ENCODE measurements at regions not wholly inside any gene's neighbourhood (a gene's known extent, or its start where the extent isn't known, plus 50 kb on each side); places are given as distances from the start of the nearest gene placed in this dataset.

GRCh38 chr12:78697817-78698415 lies 166.7 kb upstream of the SYT1 start:
- Histone ChIP-seq H3K36me3 (no peaks in the 10 kb centered on the region), H3K4me1 (no peaks in the 10 kb centered on the region), H3K27me3 (ENCODE audit: low read depth) (no peaks in the 10 kb centered on the region), H3K9me3 (replicated peaks) (peaks cover 13% of the 10 kb centered on the region), H3K4me3 (no peak overlapping the region), H3K27ac (replicated peaks) (no peak overlapping the region)
- TF ChIP-seq, protein P1, sequence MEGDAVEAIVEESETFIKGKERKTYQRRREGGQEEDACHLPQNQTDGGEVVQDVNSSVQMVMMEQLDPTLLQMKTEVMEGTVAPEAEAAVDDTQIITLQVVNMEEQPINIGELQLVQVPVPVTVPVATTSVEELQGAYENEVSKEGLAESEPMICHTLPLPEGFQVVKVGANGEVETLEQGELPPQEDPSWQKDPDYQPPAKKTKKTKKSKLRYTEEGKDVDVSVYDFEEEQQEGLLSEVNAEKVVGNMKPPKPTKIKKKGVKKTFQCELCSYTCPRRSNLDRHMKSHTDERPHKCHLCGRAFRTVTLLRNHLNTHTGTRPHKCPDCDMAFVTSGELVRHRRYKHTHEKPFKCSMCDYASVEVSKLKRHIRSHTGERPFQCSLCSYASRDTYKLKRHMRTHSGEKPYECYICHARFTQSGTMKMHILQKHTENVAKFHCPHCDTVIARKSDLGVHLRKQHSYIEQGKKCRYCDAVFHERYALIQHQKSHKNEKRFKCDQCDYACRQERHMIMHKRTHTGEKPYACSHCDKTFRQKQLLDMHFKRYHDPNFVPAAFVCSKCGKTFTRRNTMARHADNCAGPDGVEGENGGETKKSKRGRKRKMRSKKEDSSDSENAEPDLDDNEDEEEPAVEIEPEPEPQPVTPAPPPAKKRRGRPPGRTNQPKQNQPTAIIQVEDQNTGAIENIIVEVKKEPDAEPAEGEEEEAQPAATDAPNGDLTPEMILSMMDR (IDR thresholded peaks at IDR 0.05; ENCODE audit: borderline replicate concordance) = no peak
- intact Hi-C loops (cut with micrococcal nuclease) = no loop called here
- no peak for DNase-seq

GRCh38 chr12:78698747-78699146 lies 165.8 kb upstream of the SYT1 start:
- intact Hi-C loops (cut with micrococcal nuclease) = no loop called here
- no peak overlapping the region for H3K27ac ChIP-seq (replicated peaks)
- TF ChIP-seq, protein P1 (IDR thresholded peaks at IDR 0.05; ENCODE audit: borderline replicate concordance) = no peak
- H3K27me3 ChIP-seq (ENCODE audit: low read depth) = no peaks in the 10 kb centered on the region
- H3K9me3 ChIP-seq (replicated peaks) = peaks cover 5% of the 10 kb centered on the region
- H3K36me3 ChIP-seq = no peaks in the 10 kb centered on the region
- no peak overlapping the region for H3K4me3 ChIP-seq
- no peaks in the 10 kb centered on the region for H3K4me1 ChIP-seq
- no peak for DNase-seq

DNA sequence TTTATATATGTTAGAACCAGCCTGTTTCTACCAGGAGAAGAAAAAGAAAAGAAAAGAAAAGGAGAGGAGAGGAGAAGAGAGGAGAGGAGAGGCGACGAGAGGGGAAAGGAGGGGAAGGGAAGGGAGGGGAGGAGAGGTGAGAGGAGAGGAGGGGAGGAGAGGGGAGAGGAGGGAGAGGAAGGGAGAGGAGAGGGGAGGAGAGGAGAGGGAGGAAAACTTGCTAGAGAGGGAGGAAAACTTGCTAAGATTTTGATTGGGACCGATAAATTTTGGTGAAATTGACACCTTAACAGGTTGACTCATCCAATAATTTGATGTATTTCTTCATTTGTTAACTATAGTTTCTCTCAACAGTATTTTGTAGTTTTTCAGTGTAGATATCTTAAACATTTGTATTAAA lies 164.0 kb upstream of the SYT1 start:
- no peak for DNase-seq
- H3K9me3 ChIP-seq (replicated peaks) = no peaks in the 10 kb centered on the region
- no peaks in the 10 kb centered on the region for H3K27me3 ChIP-seq (ENCODE audit: low read depth)
- no peaks in the 10 kb centered on the region for H3K36me3 ChIP-seq
- H3K4me1 ChIP-seq = no peaks in the 10 kb centered on the region
- no peak overlapping the region for H3K4me3 ChIP-seq
- TF ChIP-seq, protein P1 (IDR thresholded peaks at IDR 0.05; ENCODE audit: borderline replicate concordance) = no peak
- intact Hi-C loops (cut with micrococcal nuclease) = no loop called here
- no peak overlapping the region for H3K27ac ChIP-seq (replicated peaks)

DNA sequence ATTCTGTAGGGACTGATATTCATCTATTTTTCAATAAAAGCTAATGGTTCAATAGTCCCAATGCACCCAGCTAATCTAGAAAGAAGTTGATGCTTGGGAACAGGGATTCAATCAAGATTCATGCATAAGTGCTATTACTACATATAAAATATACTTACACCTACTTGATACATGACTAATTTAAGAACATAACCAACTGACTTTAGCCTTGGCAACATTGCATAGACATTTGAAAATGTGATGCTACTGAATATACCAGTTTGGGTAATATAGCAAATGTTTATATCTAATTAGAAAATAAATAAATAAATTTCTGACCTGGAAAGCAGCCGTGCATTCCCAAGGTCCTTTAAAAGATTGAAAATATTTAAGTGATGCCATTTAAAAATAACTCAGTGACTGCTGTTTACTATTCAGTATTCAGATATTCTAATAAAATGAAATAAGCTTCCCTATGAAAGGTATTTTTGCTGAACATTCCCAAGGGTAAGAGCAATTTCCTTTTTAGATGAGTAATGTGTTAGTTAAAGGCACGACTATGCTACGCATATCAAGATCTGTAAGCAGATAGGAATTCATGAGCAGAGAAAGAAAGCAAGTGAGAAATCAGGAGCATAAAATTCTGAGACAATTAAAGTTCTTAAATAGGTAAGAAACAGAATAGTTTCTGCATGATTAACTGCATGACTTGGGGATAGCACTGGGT lies 160.6 kb upstream of the SYT1 start:
- Histone ChIP-seq H3K27me3 (ENCODE audit: low read depth) (no peaks in the 10 kb centered on the region), H3K27ac (replicated peaks) (no peak overlapping the region), H3K4me1 (no peaks in the 10 kb centered on the region), H3K36me3 (no peaks in the 10 kb centered on the region), H3K4me3 (no peak overlapping the region), H3K9me3 (replicated peaks) (no peaks in the 10 kb centered on the region)
- no peak for DNase-seq
- TF ChIP-seq, protein P1 (IDR thresholded peaks at IDR 0.05; ENCODE audit: borderline replicate concordance) = no peak
- intact Hi-C loops (cut with micrococcal nuclease) = no loop called here

DNA sequence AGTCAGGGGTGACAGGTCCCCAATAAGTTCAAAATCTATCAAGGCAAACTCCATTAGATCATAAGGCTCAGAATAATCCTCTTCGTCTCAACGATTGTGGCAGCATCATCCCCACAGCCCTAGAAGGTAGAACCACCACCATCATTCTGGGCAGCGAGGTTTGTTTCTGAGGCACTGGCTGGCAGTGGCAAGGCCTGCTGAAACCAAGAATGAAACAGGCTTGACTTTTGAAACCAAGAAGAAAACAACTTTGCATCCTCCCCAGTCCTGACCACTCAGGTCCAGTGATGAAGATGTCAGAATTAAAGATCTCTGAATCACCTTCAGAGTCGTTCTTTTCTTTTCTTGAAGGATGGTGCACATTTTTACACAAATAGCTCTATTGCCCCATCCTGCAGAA lies 152.6 kb upstream of the SYT1 start:
- intact Hi-C loops (cut with micrococcal nuclease) = no loop called here
- H3K36me3 ChIP-seq = no peaks in the 10 kb centered on the region
- H3K4me1 ChIP-seq = no peaks in the 10 kb centered on the region
- no peak for DNase-seq
- H3K27ac ChIP-seq (replicated peaks) = no peak overlapping the region
- TF ChIP-seq, protein P1 (IDR thresholded peaks at IDR 0.05; ENCODE audit: borderline replicate concordance) = no peak
- H3K27me3 ChIP-seq (ENCODE audit: low read depth) = no peaks in the 10 kb centered on the region
- H3K4me3 ChIP-seq = no peak overlapping the region
- H3K9me3 ChIP-seq (replicated peaks) = no peaks in the 10 kb centered on the region
